Spleen (tissue), 11 donors: ENCODE measurements at regions not wholly inside any gene's neighbourhood (a gene's known extent, or its start where the extent isn't known, plus 50 kb on each side); places are given as distances from the start of the nearest gene placed in this dataset.

Source experiments
- DNase-seq: peaks from one replicate; pipeline ENCODE4 v3.0.0-alpha.2; 2020
- H3K27ac ChIP-seq, 8 donors: fragments of 200-600 bp; sonication (generic) in 7 of 8; 1 replicate in 4 of 8; 2 replicates in 4 of 8; pipeline versions ENCODE4 v1.5.0 to v1.8.0; 2016 to 2021; ENCODE audit warnings: inconsistent platforms in 4 of 8, mild to moderate bottlenecking in 4 of 8, moderate library complexity in 1 of 8
- H3K27me3 ChIP-seq, 7 donors: fragments of 200-600 bp; sonication (generic) in 6 of 7; replicated peaks in 1 of 7; 1 replicate in 4 of 7; 2 replicates in 3 of 7; pipeline versions ENCODE4 v1.5.0 to v1.8.0; 2016 to 2021; ENCODE audit warnings: inconsistent platforms in 3 of 7, mild to moderate bottlenecking in 1 of 7
- H3K36me3 ChIP-seq, 6 donors: fragments of 200-600 bp; sonication (generic) in 5 of 6; 1 replicate in 4 of 6; 2 replicates in 2 of 6; pipeline versions ENCODE4 v1.5.0 to v1.8.0; 2016 to 2021; ENCODE audit warnings: inconsistent platforms in 2 of 6
- H3K4me1 ChIP-seq, 6 donors: fragments of 200-600 bp; sonication (generic) in 5 of 6; 1 replicate in 3 of 6; 2 replicates in 3 of 6; pipeline versions ENCODE4 v1.5.0 to v1.8.0; 2016 to 2021; ENCODE audit warnings: inconsistent platforms in 3 of 6
- H3K4me3 ChIP-seq, 8 donors: fragments of 200-600 bp; sonication (generic) in 7 of 8; 1 replicate in 4 of 8; 2 replicates in 4 of 8; pipeline versions ENCODE4 v1.5.0 to v1.8.0; 2016 to 2021; ENCODE audit warnings: inconsistent platforms in 4 of 8, mild to moderate bottlenecking in 4 of 8, moderate library complexity in 2 of 8
- H3K9me3 ChIP-seq, 8 donors: fragments of 200-600 bp; sonication (generic) in 7 of 8; 1 replicate in 4 of 8; 2 replicates in 4 of 8; pipeline versions ENCODE4 v1.5.0 to v1.8.0; 2016 to 2021; ENCODE audit warnings: inconsistent platforms in 4 of 8
- POLR2A ChIP-seq, 3 donors: fragments of 450-650 bp; IDR thresholded peaks; one replicate each; pipeline ENCODE4 v1.5.1; 2017; ENCODE audit warnings: antibody characterized with exemption in 3 of 3, mild to moderate bottlenecking in 1 of 3
- POLR2AphosphoS5 ChIP-seq, 3 donors: sonication (generic); formaldehyde crosslinking; IDR thresholded peaks; one replicate each; pipeline ENCODE4 v1.5.1; 2017; ENCODE audit warnings: antibody characterized with exemption in 3 of 3
- WGBS, 5 donors: extraction: QIAGEN DNeasy Blood & Tissue Kit in 3 of 5; methylation state at CpG; one replicate each; pipeline versions ENCODE4 v1.1.5 to v1.1.7; 2013 to 2018; 5-methylcytosine and 5-hydroxymethylcytosine counted together
- intact Hi-C: fragments of 100-400 bp; cut with DNase I; formaldehyde crosslinking; loops from one replicate; pipeline ENCODE4 v1.15.0; 2023; ENCODE audit warnings: low total_unique reads
- TF ChIP-seq, protein P1 (sequence below), 11 experiments: fragments of 200-600 bp in 7 of 11; fragments of 450-650 bp in 4 of 11; sonication (generic) in 4 of 11; IDR thresholded peaks in 8 of 11; conservative IDR thresholded peaks in 3 of 11; 1 replicate in 7 of 11; 2 replicates in 4 of 11; pipeline versions ENCODE4 v1.4.0 to v1.8.0; 2016 to 2021; ENCODE audit warnings: antibody characterized with exemption in 11 of 11, inconsistent platforms in 4 of 11, mild to moderate bottlenecking in 1 of 11
- donor health status: healthy with polysubstance abuse.
- donor health status: DM: no; HTN: no; CAD: no; lungs with moderate emphysema.
- donor health status: DM: no; HTN: no; CAD: no.
- donor health status: Bipolar disorder and iron deficiency.
- donor health status: healthy.
- donor health status: DM: no; HTN: no; CAD: no.
- donor health status: DM: yes; HTN: yes; CAD: no.

DNA sequence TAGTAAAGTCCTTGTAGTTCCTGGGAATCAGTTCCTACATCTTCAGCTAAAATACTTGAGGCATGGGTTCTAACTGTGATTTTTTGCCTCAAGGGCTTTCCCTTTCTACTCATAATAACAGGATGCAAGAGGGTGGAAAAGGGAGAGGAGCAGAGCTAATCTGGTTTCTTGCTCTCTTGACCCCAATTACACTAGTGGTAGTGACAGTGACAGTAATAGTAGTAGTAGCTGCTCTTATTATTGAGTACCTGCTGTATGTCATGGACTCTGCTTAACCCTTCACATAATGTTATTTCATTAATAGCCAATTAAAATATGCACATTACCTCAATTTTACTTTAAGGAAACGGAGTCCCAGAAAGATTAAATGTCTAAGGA, 214.8 kb upstream of the HNRNPA3 start:
- Histone ChIP-seq H3K36me3 (no peaks in the 10 kb centered on the region), H3K4me1 (peaks cover 0 to 22% (median 16%) of the 10 kb centered on the region in 6 donors), H3K27ac (peak overlapping the region in 3 of 8 donors; percentile 13 to 52 (median 19)), H3K4me3 (no peak overlapping the region), H3K9me3 (no peaks in the 10 kb centered on the region), H3K27me3 (no peaks in the 10 kb centered on the region)
- no peak for DNase-seq
- 88 to 97% (median 93%) methylated on average over 1 of the region's 1 CpG for WGBS, 5 donors
- no peak for TF ChIP-seq POLR2A (IDR thresholded peaks at IDR 0.05)
- TF ChIP-seq, protein P1, sequence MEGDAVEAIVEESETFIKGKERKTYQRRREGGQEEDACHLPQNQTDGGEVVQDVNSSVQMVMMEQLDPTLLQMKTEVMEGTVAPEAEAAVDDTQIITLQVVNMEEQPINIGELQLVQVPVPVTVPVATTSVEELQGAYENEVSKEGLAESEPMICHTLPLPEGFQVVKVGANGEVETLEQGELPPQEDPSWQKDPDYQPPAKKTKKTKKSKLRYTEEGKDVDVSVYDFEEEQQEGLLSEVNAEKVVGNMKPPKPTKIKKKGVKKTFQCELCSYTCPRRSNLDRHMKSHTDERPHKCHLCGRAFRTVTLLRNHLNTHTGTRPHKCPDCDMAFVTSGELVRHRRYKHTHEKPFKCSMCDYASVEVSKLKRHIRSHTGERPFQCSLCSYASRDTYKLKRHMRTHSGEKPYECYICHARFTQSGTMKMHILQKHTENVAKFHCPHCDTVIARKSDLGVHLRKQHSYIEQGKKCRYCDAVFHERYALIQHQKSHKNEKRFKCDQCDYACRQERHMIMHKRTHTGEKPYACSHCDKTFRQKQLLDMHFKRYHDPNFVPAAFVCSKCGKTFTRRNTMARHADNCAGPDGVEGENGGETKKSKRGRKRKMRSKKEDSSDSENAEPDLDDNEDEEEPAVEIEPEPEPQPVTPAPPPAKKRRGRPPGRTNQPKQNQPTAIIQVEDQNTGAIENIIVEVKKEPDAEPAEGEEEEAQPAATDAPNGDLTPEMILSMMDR (IDR thresholded peaks at IDR 0.05 in 8 of 11, conservative IDR thresholded peaks at IDR 0.05 in 3 of 11), result no peak
- TF ChIP-seq POLR2AphosphoS5 (IDR thresholded peaks at IDR 0.05), result no peak
- intact Hi-C loops, result no loop called here

DNA sequence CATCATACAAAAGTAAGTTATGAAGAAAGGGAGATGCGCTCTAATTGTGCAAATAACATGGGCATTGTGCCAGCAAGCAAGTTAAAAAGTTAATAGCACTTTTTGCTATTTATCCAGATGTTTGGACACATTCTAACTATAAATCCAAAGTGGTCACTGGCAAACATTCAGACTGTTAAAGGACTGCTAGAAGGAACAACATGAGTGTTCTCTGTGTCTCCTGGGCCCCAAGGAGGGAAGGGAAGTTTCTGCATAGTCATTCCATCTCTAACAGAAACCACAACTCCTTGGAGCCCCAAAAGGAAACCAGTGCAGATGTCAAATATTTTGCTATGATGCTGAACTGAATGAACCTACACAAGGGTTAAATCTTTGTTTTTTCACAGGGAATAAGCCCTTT, 213.3 kb upstream of the HNRNPA3 start:
- no peaks in the 10 kb centered on the region for H3K36me3 ChIP-seq
- H3K9me3 ChIP-seq, result no peaks in the 10 kb centered on the region
- WGBS, 5 donors, result 31 to 48% (median 34%) methylated on average over 1 of the region's 1 CpG
- intact Hi-C loops, result no loop called here
- H3K4me1 ChIP-seq, result peaks cover 0 to 22% (median 16%) of the 10 kb centered on the region in 6 donors
- H3K4me3 ChIP-seq, result no peak overlapping the region
- H3K27me3 ChIP-seq, result no peaks in the 10 kb centered on the region
- TF ChIP-seq POLR2A (IDR thresholded peaks at IDR 0.05), result no peak
- no peak for TF ChIP-seq POLR2AphosphoS5 (IDR thresholded peaks at IDR 0.05)
- TF ChIP-seq, protein P1 (IDR thresholded peaks at IDR 0.05 in 8 of 11, conservative IDR thresholded peaks at IDR 0.05 in 3 of 11), result no peak
- H3K27ac ChIP-seq, result no peak overlapping the region
- DNase-seq, result no peak

GRCh38 chr2:177000061-177000714, 212.4 kb upstream of the HNRNPA3 start:
- WGBS, 5 donors, result 52 to 66% (median 65%) methylated on average over 4 of the region's 4 CpGs
- no peak for DNase-seq
- Histone ChIP-seq H3K4me3 (no peak overlapping the region), H3K36me3 (no peaks in the 10 kb centered on the region), H3K9me3 (no peaks in the 10 kb centered on the region), H3K4me1 (peaks cover 0 to 22% (median 16%) of the 10 kb centered on the region in 6 donors), H3K27ac (no peak overlapping the region), H3K27me3 (no peaks in the 10 kb centered on the region)
- intact Hi-C loops, result no loop called here
- TF ChIP-seq POLR2A (IDR thresholded peaks at IDR 0.05), result no peak
- TF ChIP-seq POLR2AphosphoS5 (IDR thresholded peaks at IDR 0.05), result no peak
- TF ChIP-seq, protein P1 (IDR thresholded peaks at IDR 0.05 in 8 of 11, conservative IDR thresholded peaks at IDR 0.05 in 3 of 11), result no peak

GRCh38 chr2:177000715-177001072, 211.9 kb upstream of the HNRNPA3 start:
- Histone ChIP-seq H3K36me3 (no peaks in the 10 kb centered on the region), H3K27ac (no peak overlapping the region), H3K4me3 (no peak overlapping the region), H3K4me1 (peaks cover 0 to 22% (median 16%) of the 10 kb centered on the region in 6 donors), H3K27me3 (no peaks in the 10 kb centered on the region), H3K9me3 (no peaks in the 10 kb centered on the region)
- no peak for DNase-seq
- intact Hi-C loops, result no loop called here
- TF ChIP-seq, protein P1 (IDR thresholded peaks at IDR 0.05 in 8 of 11, conservative IDR thresholded peaks at IDR 0.05 in 3 of 11), result no peak
- 74 to 92% (median 85%) methylated on average over 4 of the region's 4 CpGs for WGBS, 5 donors
